ENCODE measurements at regions not wholly inside any gene's neighbourhood (a gene's known extent, or its start where the extent isn't known, plus 50 kb on each side); places are given as distances from the start of the nearest gene placed in this dataset.

DNA sequence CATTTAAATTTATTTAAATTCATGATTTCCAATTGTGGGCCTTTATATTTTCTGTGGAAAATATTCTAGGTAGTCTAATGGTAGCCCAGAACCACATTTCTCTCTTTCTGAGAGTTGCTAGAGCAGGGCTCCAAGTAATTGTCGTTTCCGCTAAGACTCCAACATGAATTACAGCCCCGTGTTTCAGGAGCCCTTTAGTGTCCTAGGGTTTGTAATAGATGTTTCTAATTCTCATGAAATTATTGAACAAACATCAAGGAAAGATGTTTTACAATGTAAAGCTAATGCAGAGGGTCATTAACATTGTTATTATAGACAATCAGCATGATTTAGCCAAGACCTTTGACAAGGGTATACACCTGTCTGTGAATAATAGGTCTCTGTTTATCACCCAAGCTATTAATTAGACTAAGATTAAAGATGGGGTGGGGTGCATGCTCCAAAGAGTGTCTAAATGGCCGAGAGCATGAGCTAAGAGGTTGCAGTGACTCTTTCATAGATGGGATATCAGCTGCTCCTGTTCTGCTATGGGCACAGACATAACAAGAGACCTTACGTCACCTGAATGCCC is 81.8 kb upstream of the NTM start:
- Mint-ChIP-seq H3K36me3 (ENCODE audit: low read depth) (no peaks in the 10 kb centered on the region), H3K4me3 (no peak overlapping the region), H3K9me3 (no peaks in the 10 kb centered on the region), H3K27me3 (ENCODE audit: low read depth) (no peaks in the 10 kb centered on the region), H3K4me1 (peaks cover 35% of the 10 kb centered on the region), H3K27ac (ENCODE audit: unreplicated experiment) (no peak overlapping the region)
- TF ChIP-seq, protein P1, sequence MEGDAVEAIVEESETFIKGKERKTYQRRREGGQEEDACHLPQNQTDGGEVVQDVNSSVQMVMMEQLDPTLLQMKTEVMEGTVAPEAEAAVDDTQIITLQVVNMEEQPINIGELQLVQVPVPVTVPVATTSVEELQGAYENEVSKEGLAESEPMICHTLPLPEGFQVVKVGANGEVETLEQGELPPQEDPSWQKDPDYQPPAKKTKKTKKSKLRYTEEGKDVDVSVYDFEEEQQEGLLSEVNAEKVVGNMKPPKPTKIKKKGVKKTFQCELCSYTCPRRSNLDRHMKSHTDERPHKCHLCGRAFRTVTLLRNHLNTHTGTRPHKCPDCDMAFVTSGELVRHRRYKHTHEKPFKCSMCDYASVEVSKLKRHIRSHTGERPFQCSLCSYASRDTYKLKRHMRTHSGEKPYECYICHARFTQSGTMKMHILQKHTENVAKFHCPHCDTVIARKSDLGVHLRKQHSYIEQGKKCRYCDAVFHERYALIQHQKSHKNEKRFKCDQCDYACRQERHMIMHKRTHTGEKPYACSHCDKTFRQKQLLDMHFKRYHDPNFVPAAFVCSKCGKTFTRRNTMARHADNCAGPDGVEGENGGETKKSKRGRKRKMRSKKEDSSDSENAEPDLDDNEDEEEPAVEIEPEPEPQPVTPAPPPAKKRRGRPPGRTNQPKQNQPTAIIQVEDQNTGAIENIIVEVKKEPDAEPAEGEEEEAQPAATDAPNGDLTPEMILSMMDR (conservative IDR thresholded peaks at IDR 0.05): no peak
- DNase-seq (ENCODE audit: low read depth, low spot score): no peak

DNA sequence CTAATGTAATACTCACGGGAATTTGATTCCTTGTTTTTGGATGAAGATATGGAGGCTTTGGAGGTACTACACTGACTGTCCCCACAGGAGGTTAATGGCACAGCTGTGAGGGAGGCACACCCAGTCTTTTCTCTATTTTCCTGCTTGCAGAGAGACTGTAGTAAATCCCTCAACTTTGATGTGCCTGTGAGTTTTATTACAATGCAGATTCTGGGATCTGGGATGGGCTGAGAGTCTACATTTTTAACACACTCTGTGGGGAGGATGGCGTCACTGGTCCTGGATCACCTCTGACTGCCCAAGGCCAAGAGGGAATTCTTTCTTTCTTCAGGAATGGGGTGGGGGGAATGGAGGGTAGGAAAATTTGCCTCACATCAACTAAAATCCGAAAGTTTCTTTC is 80.2 kb upstream of the NTM start:
- H3K9me3 Mint-ChIP-seq: no peaks in the 10 kb centered on the region
- H3K36me3 Mint-ChIP-seq (ENCODE audit: low read depth): no peaks in the 10 kb centered on the region
- no peak for DNase-seq (ENCODE audit: low read depth, low spot score)
- peaks cover 43% of the 10 kb centered on the region for H3K4me1 Mint-ChIP-seq
- H3K27ac Mint-ChIP-seq (ENCODE audit: unreplicated experiment): peak overlapping the region; percentile 13
- no peaks in the 10 kb centered on the region for H3K27me3 Mint-ChIP-seq (ENCODE audit: low read depth)
- peak overlapping the region; percentile 17 for H3K4me3 Mint-ChIP-seq
- TF ChIP-seq, protein P1 (conservative IDR thresholded peaks at IDR 0.05): no peak

DNA sequence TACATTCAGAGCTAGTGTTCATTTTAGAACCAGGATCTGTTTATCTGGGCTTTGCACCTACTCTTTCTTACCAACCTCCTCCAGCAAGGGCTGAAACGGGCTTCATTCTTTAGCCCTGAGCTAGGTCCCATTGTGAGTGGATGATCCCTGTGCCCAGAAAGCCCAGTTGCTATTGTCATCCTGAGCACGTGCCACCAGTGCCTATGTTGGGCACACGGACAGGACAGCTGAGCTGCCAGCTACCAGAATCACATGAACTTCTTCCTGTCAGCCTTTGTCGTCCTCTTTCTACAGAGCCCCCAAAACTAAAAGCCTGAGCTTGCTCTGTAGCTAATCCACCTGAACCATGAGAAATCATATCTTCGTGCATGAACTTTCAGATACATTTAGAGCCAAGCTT is 74.4 kb upstream of the NTM start:
- Mint-ChIP-seq H3K4me3 (no peak overlapping the region), H3K27me3 (ENCODE audit: low read depth) (no peaks in the 10 kb centered on the region), H3K9me3 (no peaks in the 10 kb centered on the region), H3K27ac (ENCODE audit: unreplicated experiment) (no peak overlapping the region), H3K36me3 (ENCODE audit: low read depth) (no peaks in the 10 kb centered on the region), H3K4me1 (peaks cover 74% of the 10 kb centered on the region)
- TF ChIP-seq, protein P1 (conservative IDR thresholded peaks at IDR 0.05): no peak
- no peak for DNase-seq (ENCODE audit: low read depth, low spot score)

DNA sequence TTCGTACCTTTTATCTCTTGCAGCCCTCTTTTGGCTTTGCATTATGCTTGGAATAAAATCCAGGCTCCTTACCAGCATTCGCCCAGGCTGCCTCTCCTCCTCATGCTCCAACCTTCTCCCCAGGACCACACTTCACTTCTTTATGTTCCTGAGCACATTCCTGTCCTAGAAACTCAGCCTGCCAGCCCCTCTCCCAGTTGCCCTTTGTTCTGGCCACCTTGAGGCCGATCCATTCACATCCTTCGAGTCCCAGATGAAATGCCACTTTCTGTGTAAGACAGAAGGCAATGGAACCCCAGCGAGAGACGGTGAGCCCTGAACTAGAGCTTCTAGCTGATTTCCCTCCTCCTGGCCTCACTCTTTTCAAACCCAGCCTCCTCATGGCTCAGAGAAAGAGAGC is 73.0 kb upstream of the NTM start:
- H3K27me3 Mint-ChIP-seq (ENCODE audit: low read depth): no peaks in the 10 kb centered on the region
- no peak overlapping the region for H3K4me3 Mint-ChIP-seq
- H3K4me1 Mint-ChIP-seq: peaks cover 70% of the 10 kb centered on the region
- no peak for DNase-seq (ENCODE audit: low read depth, low spot score)
- TF ChIP-seq, protein P1 (conservative IDR thresholded peaks at IDR 0.05): no peak
- H3K9me3 Mint-ChIP-seq: no peaks in the 10 kb centered on the region
- no peaks in the 10 kb centered on the region for H3K36me3 Mint-ChIP-seq (ENCODE audit: low read depth)
- H3K27ac Mint-ChIP-seq (ENCODE audit: unreplicated experiment): peak overlapping the region; percentile 78

DNA sequence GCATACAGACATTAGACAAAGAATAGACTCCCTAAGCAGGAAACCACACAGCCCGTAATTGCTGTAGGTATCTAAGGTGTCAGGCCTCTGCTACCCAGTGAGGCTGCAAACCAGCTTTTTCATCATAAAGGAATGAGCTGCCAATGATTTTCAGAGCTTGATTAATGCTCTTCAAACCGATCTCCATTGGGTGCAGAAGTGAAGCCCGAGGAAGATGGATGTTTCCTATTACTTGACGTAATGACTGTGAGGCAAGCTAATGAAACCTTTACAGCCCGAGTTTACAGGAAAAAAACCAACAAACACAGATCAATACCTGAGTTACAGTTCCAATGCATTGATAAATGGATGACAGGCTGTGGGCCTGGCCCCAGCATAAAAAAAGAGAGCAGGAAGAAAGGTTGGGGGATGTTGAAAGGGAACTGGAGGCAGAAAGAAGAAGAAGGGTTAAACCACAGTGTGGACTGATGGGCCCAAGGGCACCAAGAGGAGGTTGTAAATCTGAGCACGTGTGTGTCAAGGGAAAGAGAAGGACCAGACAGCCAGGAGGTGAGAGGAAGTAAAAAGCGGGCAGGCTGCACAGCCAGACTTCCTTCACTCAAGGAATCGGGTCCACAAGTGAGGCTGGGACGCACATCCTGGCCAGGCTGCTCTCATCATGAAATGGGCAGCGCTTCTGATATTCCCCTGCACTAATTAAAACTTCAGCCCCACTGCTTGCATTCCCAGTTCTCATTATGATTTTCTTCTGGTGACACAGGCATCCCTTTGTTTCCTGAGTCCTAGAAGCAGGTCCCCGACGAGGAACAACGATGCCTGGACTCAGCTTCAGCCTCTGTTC is 70.6 kb upstream of the NTM start:
- TF ChIP-seq, protein P1 (conservative IDR thresholded peaks at IDR 0.05): no peak
- Mint-ChIP-seq H3K4me1 (peaks cover 58% of the 10 kb centered on the region), H3K27ac (ENCODE audit: unreplicated experiment) (peak overlapping the region; percentile 63), H3K36me3 (ENCODE audit: low read depth) (no peaks in the 10 kb centered on the region), H3K9me3 (no peaks in the 10 kb centered on the region), H3K4me3 (peak overlapping the region; percentile 31), H3K27me3 (ENCODE audit: low read depth) (no peaks in the 10 kb centered on the region)
- no peak for DNase-seq (ENCODE audit: low read depth, low spot score)

All from neural crest cell (in vitro differentiated cells).